ENCODE measurements at regions not wholly inside any gene's neighbourhood (a gene's known extent, or its start where the extent isn't known, plus 50 kb on each side); places are given as distances from the start of the nearest gene placed in this dataset.

GRCh38 chr6:124877468-124877867, 84.8 kb upstream of the RNF217 start:
- DNase-seq (ENCODE audit: low read depth) = no peak

GRCh38 chr6:124879110-124879991, 82.9 kb upstream of the RNF217 start:
- DNase-seq (ENCODE audit: low read depth) = no peak

DNA sequence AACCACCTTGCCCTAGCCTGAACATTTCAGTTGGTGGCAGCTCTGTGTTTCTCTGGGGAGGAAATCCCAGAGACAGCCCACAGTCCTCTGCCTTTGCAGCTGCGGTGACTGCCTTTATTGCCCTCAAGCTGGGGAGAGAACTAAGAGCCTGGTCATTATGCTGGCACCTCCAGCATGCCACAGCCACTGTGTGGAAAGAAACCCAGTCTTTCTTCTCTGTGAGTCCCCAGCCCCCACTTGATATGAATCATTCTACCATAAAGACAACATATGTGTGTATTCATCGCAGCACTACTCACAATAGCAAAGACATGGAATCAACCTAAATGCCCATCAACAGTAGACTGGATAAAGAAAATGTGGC, 82.3 kb upstream of the RNF217 start:
- DNase-seq (ENCODE audit: low read depth) = no peak

DNA sequence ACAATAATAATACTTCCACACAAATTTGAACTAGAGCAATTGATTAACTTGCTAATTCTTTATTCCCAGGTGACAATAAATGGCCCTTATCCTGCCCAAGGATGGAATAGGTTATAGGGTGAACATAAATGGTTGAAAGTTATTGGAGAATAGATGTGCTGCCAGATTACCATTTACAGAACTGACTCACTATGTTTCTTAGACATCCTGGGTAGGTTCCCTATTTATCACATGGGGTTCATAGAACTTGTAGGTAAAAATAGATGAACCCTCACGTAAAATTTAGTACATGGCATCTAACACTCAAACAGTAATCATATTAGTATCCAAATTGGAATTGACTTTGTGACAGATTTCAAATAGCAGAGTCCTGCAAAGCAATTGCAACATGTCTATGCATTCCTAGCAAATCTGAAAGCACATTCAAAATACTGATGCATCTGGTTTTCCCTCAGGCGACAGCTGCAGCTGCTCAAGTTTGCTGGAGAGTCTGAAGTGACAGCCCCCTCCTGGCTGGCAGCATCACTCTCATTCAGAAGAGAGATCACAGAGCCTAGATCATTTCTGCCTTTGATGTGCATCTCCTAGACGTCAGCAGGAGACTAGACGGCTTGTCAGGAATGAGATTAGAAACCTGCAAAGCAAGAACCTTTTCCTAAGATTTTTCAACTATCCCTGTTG, 80.2 kb upstream of the RNF217 start:
- peak; percentile 63 for DNase-seq (ENCODE audit: low read depth)

DNA sequence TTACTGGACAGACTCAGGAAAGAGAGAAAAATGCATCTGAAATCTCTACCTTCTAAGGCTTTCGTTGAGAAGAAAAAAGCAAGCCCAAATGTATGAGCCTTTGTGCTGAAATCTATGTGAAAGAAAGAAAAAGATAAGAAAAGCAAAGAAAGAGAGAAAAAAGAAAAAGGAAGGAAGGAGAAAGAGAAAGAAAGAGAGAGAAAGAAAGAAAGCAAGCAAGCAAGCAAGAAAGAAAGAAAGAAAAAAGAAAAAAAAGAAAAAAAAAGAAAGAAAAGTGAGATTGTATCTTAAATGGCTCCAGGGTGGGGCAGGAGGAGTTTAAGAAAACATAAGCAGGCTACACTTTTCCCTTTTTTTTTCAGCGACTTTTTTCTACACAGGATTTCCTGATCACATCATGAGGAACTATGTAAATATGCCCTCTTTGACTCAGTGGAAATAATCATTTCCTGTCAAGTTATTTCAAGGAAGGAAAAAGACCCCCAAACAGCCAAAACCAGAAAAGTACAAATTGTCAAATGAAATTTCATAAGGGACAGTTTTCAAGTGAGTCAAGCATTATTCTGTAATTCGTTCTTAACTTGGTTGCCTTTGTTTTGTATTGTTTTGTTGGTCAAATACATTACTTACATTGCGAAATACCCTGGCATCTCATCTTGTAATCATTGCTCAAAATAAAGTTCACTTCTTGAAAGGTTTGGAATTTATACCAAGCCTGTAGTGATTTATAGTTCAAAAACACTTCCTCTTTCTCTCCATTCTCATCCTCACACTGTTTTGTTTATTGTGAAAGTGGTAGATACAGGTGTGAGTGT, 79.5 kb upstream of the RNF217 start:
- peak; percentile 84 for DNase-seq (ENCODE audit: low read depth)

- DNase-seq (ENCODE audit: low read depth) = no peak
These were observed 77.1 kb upstream of the RNF217 start for GRCh38 chr6:124885171-124885570.

GRCh38 chr6:124887872-124888580, 74.2 kb upstream of the RNF217 start:
- DNase-seq (ENCODE audit: low read depth) = no peak

DNA sequence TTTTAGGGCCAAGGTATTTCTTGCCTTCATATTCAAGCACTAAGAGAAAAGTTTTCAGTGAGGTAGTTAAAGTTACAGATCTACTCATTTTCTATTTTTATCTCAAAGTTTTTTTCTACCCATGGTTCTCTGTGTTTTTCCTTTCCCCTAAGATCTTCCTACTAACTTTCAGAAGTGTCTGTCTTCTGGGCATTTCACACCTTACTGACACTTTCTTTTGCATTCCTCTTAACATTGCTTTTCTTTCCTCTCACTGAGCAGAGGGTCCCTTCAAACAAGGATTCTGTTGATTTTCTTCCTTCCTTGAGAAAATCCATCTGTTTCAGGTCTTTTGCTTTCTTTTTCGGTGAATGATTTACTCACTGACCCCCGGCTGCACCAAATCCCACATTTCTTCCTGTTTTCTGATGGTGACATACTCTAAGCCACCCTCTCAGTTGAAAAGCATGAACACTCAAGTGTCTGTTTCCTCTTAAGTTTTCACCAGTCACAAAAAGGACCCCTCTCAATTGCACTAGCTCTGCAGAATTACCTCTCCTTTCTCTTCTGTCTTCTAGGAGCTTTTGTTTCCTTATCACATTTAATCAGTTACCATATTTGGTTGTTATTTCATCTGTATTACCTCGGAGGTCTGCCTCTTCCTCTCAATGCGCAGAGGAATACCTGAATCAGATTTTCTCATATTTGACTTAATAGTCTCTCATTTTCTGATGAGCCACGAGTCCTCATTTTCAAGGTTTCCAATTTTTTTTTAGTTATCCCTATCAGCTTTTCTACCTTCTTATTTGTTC, 73.5 kb upstream of the RNF217 start:
- DNase-seq (ENCODE audit: low read depth) = no peak

DNA sequence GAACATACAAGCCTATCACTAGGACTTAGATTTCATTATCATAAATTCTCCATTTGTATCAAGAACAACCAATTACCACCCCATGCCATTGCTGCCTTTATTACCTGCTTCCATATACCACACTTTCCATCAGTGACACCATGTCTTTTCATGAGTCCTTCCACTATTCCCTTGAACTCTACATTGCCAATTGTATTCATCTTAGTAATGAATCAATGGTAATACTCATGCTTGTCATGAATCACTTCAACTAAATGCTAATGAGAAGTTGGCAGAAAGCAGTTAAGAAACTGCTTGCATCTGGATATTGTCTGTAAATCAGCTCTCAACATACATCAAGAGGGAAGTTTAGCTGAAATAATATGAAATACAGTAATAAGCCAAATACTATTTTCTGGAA, 61.2 kb upstream of the RNF217 start:
- DNase-seq (ENCODE audit: low read depth) = no peak

- no peak for DNase-seq (ENCODE audit: low read depth)
These were observed 58.4 kb upstream of the RNF217 start for GRCh38 chr6:124903797-124904196.

DNA sequence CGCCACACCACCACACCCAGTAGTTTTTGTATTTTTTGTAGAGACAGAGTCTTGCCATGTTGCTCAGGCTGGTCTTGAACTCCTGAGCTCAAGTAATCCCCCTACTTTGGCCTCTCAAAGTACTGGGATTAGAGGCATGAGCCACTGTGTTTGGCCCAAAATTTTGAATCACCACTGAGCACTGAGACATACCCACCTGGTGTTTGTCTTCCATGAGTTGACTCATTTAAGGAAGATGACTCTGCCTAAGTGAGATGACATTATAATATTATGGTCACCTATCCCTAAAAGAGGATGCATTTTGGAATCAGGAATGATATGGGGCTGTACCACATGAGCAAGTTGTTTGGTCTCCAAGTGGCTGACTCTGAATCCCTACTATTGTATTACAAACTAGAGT, 54.6 kb upstream of the RNF217 start:
- DNase-seq (ENCODE audit: low read depth) = no peak
